Stomach smooth muscle (tissue), 2 donors: ENCODE measurements at regions not wholly inside any gene's neighbourhood (a gene's known extent, or its start where the extent isn't known, plus 50 kb on each side); places are given as distances from the start of the nearest gene placed in this dataset.

Experiments used
- H3K27ac ChIP-seq: one replicate; pipeline ENCODE4 v1.7.0; 2013; ENCODE audit warnings: mild to moderate bottlenecking, low read length, inconsistent platforms
- H3K27me3 ChIP-seq, 2 donors: one replicate each; pipeline ENCODE4 v1.7.0; 2013; ENCODE audit warnings: low read length in 2 of 2; ENCODE audit not compliant: insufficient read depth in 2 of 2, control insufficient read depth in 1 of 2
- H3K36me3 ChIP-seq, 2 donors: one replicate each; pipeline ENCODE4 v1.7.0; 2013; ENCODE audit warnings: low read length in 2 of 2; ENCODE audit not compliant: control insufficient read depth in 2 of 2, insufficient read depth in 2 of 2
- H3K4me1 ChIP-seq: one replicate; pipeline ENCODE4 v1.7.0; 2013; ENCODE audit warnings: low read length; ENCODE audit not compliant: control insufficient read depth, insufficient read depth
- H3K4me3 ChIP-seq, 2 donors: one replicate each; pipeline ENCODE4 v1.7.0; 2013; ENCODE audit warnings: low read length in 2 of 2
- H3K9ac ChIP-seq, 2 donors: one replicate each; pipeline ENCODE4 v1.7.0; 2013; ENCODE audit warnings: low read length in 2 of 2, mild to moderate bottlenecking in 1 of 2
- H3K9me3 ChIP-seq, 2 donors: one replicate each; pipeline ENCODE4 v1.7.0; 2013; ENCODE audit warnings: low read length in 2 of 2; ENCODE audit not compliant: control insufficient read depth in 2 of 2
- donor health status: healthy.
- donor health status: Pancreatic carcinoma.

DNA sequence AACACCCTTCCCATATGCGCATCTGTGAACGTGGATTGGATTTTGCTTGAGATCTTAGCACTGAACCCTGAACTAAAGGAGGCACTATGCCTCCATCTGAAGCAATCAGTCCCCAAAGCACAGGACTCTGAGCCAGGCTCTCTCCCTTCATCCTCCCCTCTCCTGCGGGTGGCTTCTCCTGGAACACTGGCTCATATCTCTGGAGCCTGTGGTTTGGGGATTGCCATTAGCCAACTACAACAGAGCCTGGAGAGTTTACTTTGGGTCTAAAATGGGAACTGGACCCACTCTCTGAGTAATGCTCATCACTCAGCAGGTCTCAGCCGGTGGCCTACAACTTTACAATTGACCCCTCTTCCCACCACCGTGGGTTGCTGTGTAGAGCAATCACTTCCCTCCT lies 190.8 kb upstream of the HES1 start:
- no peaks in the 10 kb centered on the region for H3K9me3 ChIP-seq
- H3K36me3 ChIP-seq = no peaks in the 10 kb centered on the region
- H3K9ac ChIP-seq = no peak overlapping the region
- H3K4me3 ChIP-seq = no peak overlapping the region
- no peaks in the 10 kb centered on the region for H3K4me1 ChIP-seq
- H3K27ac ChIP-seq = no peak overlapping the region
- peaks cover 0 to 2% of the 10 kb centered on the region in 2 donors for H3K27me3 ChIP-seq

GRCh38 chr3:193946945-193947344 lies 189.0 kb upstream of the HES1 start:
- no peak overlapping the region for H3K4me3 ChIP-seq
- no peaks in the 10 kb centered on the region for H3K4me1 ChIP-seq
- H3K27ac ChIP-seq = no peak overlapping the region
- no peaks in the 10 kb centered on the region for H3K36me3 ChIP-seq
- no peak overlapping the region for H3K9ac ChIP-seq
- H3K27me3 ChIP-seq = peaks cover 0 to 2% of the 10 kb centered on the region in 2 donors
- H3K9me3 ChIP-seq = no peaks in the 10 kb centered on the region

GRCh38 chr3:193947596-193947995 lies 188.4 kb upstream of the HES1 start:
- Histone ChIP-seq H3K36me3 (no peaks in the 10 kb centered on the region), H3K4me3 (no peak overlapping the region), H3K9me3 (no peaks in the 10 kb centered on the region), H3K9ac (no peak overlapping the region), H3K4me1 (no peaks in the 10 kb centered on the region), H3K27ac (no peak overlapping the region), H3K27me3 (peaks cover 0 to 2% of the 10 kb centered on the region in 2 donors)

GRCh38 chr3:193948459-193948858 lies 187.5 kb upstream of the HES1 start:
- Histone ChIP-seq H3K27ac (no peak overlapping the region), H3K27me3 (peaks cover 0 to 2% of the 10 kb centered on the region in 2 donors), H3K4me3 (no peak overlapping the region), H3K9me3 (no peaks in the 10 kb centered on the region), H3K9ac (no peak overlapping the region), H3K36me3 (no peaks in the 10 kb centered on the region), H3K4me1 (no peaks in the 10 kb centered on the region)

DNA sequence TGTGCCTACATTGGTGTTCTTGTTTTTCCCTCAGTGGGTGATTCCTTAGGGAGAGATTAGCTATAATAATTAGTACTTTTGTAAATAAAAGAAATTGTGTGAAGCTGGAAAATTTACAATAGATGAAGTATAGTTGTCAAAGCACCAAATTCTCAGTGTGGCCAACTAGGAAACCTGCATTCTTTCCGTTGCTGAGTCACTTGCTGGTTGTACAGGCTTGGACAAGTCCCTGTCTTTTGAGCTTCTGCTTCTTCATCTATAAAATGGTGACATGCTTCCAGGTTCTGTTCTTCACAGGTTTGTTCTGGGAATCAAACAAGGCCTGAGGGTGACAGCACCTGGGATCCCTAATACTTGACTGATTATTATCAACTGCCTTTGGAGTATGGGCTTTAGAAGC lies 184.1 kb upstream of the HES1 start:
- H3K4me1 ChIP-seq = no peaks in the 10 kb centered on the region
- H3K36me3 ChIP-seq = no peaks in the 10 kb centered on the region
- H3K4me3 ChIP-seq = no peak overlapping the region
- no peak overlapping the region for H3K9ac ChIP-seq
- peaks cover 0 to 2% of the 10 kb centered on the region in 2 donors for H3K27me3 ChIP-seq
- no peak overlapping the region for H3K27ac ChIP-seq
- no peaks in the 10 kb centered on the region for H3K9me3 ChIP-seq

DNA sequence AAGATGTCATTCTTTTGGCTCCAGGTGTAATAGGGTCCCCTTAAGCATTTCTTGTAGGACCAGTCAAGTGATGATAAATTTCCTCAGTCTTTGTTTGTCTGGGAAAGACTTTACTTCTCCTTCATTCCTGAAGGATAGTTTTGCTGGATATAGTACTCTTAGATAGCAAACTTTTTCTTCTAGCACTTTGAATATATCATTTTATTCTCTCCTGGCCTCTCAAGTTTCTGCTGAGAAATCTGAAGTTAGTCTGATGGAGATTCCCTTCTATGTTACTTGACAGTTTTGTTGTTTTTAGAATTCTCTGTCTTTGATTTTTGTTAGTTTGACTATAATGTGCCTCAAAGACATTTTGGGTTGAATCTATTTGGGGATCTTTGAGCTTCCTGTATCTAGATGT lies 181.2 kb upstream of the HES1 start:
- Histone ChIP-seq H3K4me3 (no peak overlapping the region), H3K4me1 (no peaks in the 10 kb centered on the region), H3K27ac (no peak overlapping the region), H3K9ac (no peak overlapping the region), H3K27me3 (peaks cover 0 to 5% of the 10 kb centered on the region in 2 donors), H3K36me3 (no peaks in the 10 kb centered on the region), H3K9me3 (no peaks in the 10 kb centered on the region)

- peaks cover 0 to 10% of the 10 kb centered on the region in 2 donors for H3K27me3 ChIP-seq
- H3K9ac ChIP-seq = no peak overlapping the region
- H3K4me3 ChIP-seq = no peak overlapping the region
- no peaks in the 10 kb centered on the region for H3K36me3 ChIP-seq
- H3K4me1 ChIP-seq = no peaks in the 10 kb centered on the region
- no peaks in the 10 kb centered on the region for H3K9me3 ChIP-seq
- no peak overlapping the region for H3K27ac ChIP-seq
Observed at GRCh38 chr3:193955719-193956118, 180.2 kb upstream of the HES1 start.

DNA sequence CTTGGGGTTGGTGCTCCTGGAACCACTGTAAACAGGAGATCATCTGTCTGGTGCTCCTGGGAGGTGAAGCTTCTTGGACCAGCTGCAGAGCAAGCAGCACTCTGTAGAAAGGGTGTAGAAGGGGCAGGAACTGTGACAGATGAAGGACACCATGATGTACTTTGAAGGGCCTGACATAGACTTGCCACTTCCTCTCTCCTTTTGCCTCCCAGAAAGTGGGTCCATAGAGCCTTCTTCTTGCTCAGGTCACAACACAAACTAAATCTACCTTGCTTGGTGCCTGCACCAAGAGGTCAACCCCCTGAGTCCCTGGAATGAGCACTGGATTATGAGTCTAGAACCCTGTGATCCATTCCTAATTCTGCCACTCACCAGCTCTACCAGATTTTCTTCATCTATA lies 176.1 kb upstream of the HES1 start:
- Histone ChIP-seq H3K27ac (no peak overlapping the region), H3K4me1 (no peaks in the 10 kb centered on the region), H3K9me3 (no peaks in the 10 kb centered on the region), H3K9ac (no peak overlapping the region), H3K27me3 (peaks cover 0 to 10% of the 10 kb centered on the region in 2 donors), H3K4me3 (no peak overlapping the region), H3K36me3 (no peaks in the 10 kb centered on the region)

DNA sequence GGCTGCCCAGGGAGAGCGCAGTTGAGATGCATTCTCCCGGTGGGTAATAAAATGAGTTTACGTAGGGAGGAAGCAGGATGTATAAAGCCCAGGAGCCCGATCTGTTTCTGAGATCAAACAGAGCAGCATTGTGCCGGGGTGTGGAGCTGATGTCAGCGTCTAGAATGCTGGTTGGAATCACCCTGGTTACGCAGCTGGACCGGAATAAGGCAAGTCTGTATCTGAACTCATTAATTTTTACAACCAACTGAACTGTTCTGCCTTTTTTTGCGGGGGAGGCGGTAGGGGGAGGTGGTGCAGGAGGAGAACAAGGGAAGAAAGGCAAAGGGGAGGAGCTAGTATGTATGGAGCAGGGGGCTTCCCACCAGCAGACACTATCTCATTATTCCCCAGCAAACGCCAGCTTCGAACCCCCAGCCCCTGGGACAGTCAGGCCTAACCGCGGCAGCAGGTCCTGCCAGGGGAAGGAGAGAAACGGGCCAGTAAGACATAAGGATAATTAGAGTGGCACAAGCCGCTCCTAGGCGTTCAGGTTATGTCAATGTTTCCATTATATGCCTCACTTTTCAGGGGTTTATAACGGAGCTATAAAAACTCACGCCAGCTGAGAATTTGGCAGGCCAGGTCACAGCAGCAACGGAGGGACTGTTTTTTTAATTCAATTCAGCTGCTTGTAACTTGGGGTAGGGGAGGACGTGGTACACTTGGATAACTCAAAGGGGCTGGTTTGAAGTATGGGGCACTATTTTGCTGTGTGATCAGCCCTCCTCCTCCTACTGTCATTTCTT lies 175.3 kb upstream of the HES1 start:
- Histone ChIP-seq H3K27me3 (peaks cover 2 to 10% of the 10 kb centered on the region in 2 donors), H3K4me1 (no peaks in the 10 kb centered on the region), H3K9ac (no peak overlapping the region), H3K27ac (no peak overlapping the region), H3K36me3 (no peaks in the 10 kb centered on the region), H3K4me3 (no peak overlapping the region), H3K9me3 (no peaks in the 10 kb centered on the region)

DNA sequence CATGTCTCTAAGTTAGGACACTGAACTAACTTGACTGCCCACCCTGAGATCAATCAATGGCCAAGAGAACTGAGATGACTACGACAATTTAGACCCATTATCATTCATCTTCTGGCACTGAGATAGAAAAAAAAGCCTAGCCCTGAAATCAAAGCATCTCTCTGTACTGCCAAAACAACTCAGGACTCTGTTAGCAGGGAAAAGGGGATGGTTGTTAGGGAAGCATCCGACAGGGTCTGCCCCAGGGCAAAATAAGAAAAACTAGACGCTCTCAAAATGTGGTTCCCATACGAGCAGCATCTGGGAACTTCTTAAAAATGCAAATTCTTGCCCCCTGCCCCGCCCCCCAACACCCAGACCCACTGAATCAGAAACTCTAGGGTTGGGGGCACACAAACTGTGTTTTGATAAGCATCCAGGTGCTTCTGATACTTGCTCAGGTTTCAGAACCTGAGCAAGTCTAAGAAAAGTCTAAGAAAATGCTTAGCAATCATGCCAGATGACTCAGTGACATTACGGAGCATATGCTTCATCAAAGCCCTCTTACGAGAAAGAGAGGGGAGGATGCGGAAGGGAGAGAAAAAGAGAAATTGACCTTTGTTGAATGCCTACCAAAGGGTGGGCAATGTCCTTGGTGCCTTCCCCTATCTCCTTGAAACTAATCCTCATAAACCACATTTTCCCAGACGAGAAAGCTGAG lies 172.8 kb upstream of the HES1 start:
- no peaks in the 10 kb centered on the region for H3K4me1 ChIP-seq
- H3K27me3 ChIP-seq = peaks cover 2 to 10% of the 10 kb centered on the region in 2 donors
- H3K9me3 ChIP-seq = no peaks in the 10 kb centered on the region
- H3K4me3 ChIP-seq = no peak overlapping the region
- H3K36me3 ChIP-seq = no peaks in the 10 kb centered on the region
- H3K9ac ChIP-seq = no peak overlapping the region
- no peak overlapping the region for H3K27ac ChIP-seq
